ENCODE measurements at regions not wholly inside any gene's neighbourhood (a gene's known extent, or its start where the extent isn't known, plus 50 kb on each side); places are given as distances from the start of the nearest gene placed in this dataset.

GRCh38 chr13:80069374-80069773, 271.6 kb downstream of the SPRY2 start:
- H3K27ac ChIP-seq (ENCODE audit: insufficient read depth, low read length): no peak overlapping the region
- ChIA-PET POLR2A (ENCODE audit: unreplicated experiment) (no interaction called here), CTCF (interaction anchor here (0.5 to 0.6 kb wide), 2 partner anchors 396 to 587 kb away, joined by 3 read pairs; no protein-coding TSS in a partner anchor)
- WGBS, 2 experiments (ENCODE audit: extremely low coverage in 2 of 2, insufficient read length in 1 of 2): no CpG with 5 or more reads among the region's 3 CpGs
- H2BK5ac ChIP-seq (ENCODE audit: low read depth, low read length, poor library complexity, severe bottlenecking): no peak overlapping the region
- H4K5ac ChIP-seq (ENCODE audit: low read depth, low read length): no peak overlapping the region
- H4K8ac ChIP-seq (ENCODE audit: low read depth in 2 of 2, low read length in 2 of 2): no peak overlapping the region
- H3K9ac ChIP-seq (ENCODE audit: low read depth, low read length): no peak overlapping the region
- no peaks in the 10 kb centered on the region for H4K20me1 ChIP-seq (ENCODE audit: insufficient read depth, low read length)
- no peaks in the 10 kb centered on the region for H3K9me1 ChIP-seq (ENCODE audit: insufficient read depth, low read length)
- no peaks in the 10 kb centered on the region for H3K4me1 ChIP-seq (ENCODE audit: control insufficient read depth, insufficient read depth, low read length)
- DNase-seq: no peak
- H3K23ac ChIP-seq (ENCODE audit: low read depth, low read length): no peak overlapping the region
- no peak overlapping the region for H4K91ac ChIP-seq (ENCODE audit: insufficient read depth, low read depth, low read length)
- no peak overlapping the region for H2AK9ac ChIP-seq (replicated peaks; ENCODE audit: low read depth, low read length, poor library complexity)
- no peak overlapping the region for H2BK15ac ChIP-seq (ENCODE audit: low read depth, low read length)
- no peak for TF ChIP-seq BHLHE40 (IDR thresholded peaks at IDR 0.05; ENCODE audit: low read depth, low read length)
- no peak for TF ChIP-seq USF2 (IDR thresholded peaks at IDR 0.05; ENCODE audit: low read depth, low read length)
- TF ChIP-seq MAFK (IDR thresholded peaks at IDR 0.05; ENCODE audit: low read depth, low read length): no peak
- no peak for TF ChIP-seq SMC3 (IDR thresholded peaks at IDR 0.05; ENCODE audit: low read depth, low read length)
- no peak for TF ChIP-seq CHD1 (IDR thresholded peaks at IDR 0.05; ENCODE audit: low read depth, low read length)
- TF ChIP-seq CTCF (conservative IDR thresholded peaks at IDR 0.05; ENCODE audit: low read depth, low read length): no peak
- TF ChIP-seq FOS (IDR thresholded peaks at IDR 0.05; ENCODE audit: low read depth, low read length): no peak
- no peak for TF ChIP-seq RFX5 (IDR thresholded peaks at IDR 0.05; ENCODE audit: low read depth, low read length)
- no peak for TF ChIP-seq POLR2A (IDR thresholded peaks at IDR 0.05; ENCODE audit: low read depth, low read length)
- no peak for TF ChIP-seq RCOR1 (IDR thresholded peaks at IDR 0.05; ENCODE audit: insufficient replicate concordance, low read length)
- TF ChIP-seq, protein P1, sequence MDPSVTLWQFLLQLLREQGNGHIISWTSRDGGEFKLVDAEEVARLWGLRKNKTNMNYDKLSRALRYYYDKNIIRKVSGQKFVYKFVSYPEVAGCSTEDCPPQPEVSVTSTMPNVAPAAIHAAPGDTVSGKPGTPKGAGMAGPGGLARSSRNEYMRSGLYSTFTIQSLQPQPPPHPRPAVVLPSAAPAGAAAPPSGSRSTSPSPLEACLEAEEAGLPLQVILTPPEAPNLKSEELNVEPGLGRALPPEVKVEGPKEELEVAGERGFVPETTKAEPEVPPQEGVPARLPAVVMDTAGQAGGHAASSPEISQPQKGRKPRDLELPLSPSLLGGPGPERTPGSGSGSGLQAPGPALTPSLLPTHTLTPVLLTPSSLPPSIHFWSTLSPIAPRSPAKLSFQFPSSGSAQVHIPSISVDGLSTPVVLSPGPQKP (IDR thresholded peaks at IDR 0.05; ENCODE audit: borderline replicate concordance, low read depth, low read length): no peak
- TF ChIP-seq RAD21 (IDR thresholded peaks at IDR 0.05; ENCODE audit: low read length): no peak
- TF ChIP-seq CEBPB (IDR thresholded peaks at IDR 0.05; ENCODE audit: low read depth, low read length): no peak
- no peak for TF ChIP-seq MAZ (IDR thresholded peaks at IDR 0.05; ENCODE audit: borderline replicate concordance, low read depth, low read length)
- no peak for TF ChIP-seq NFE2L2 (IDR thresholded peaks at IDR 0.05; ENCODE audit: low read depth, low read length)
- TF ChIP-seq MXI1 (IDR thresholded peaks at IDR 0.05; ENCODE audit: borderline replicate concordance, low read depth, low read length): no peak
- H3K4me3 ChIP-seq (ENCODE audit: insufficient read depth, low read depth, low read length): no peak overlapping the region
- BruUV-seq (replicated peaks): no TSS peak
- no peaks in the 10 kb centered on the region for H3K79me1 ChIP-seq (ENCODE audit: low read depth in 1 of 2, low read length in 2 of 2)
- no peak overlapping the region for H3K4ac ChIP-seq (ENCODE audit: low read depth, low read length)
- dilution Hi-C loops (cut with HindIII; ENCODE audit: low sequenced_read_pairs, unreplicated experiment) (no loop called here), in situ Hi-C loops (cut with MboI; ENCODE audit: low sequenced_read_pairs) (no loop called here), intact Hi-C loops (cut with micrococcal nuclease) (no loop called here)
- no peak for ATAC-seq (ENCODE audit: low read depth)
- no peak overlapping the region for H2AFZ ChIP-seq (replicated peaks; ENCODE audit: low read length, poor library complexity)
- no peak overlapping the region for H2BK120ac ChIP-seq (ENCODE audit: low read depth, low read length)
- no peak overlapping the region for H3K14ac ChIP-seq (replicated peaks; ENCODE audit: low read depth, low read length)
- H3K9me3 ChIP-seq (ENCODE audit: control insufficient read depth, insufficient read depth, low read length): no peaks in the 10 kb centered on the region
- H3K27me3 ChIP-seq (ENCODE audit: control insufficient read depth, insufficient read depth, low read length): no peaks in the 10 kb centered on the region
- H3K56ac ChIP-seq (ENCODE audit: extremely low read depth, insufficient read depth, low read length): no peak overlapping the region
- H2AK5ac ChIP-seq (ENCODE audit: low read depth, low read length): no peak overlapping the region
- no peaks in the 10 kb centered on the region for H3K36me3 ChIP-seq (ENCODE audit: control insufficient read depth, insufficient read depth, low read length)
- H3K4me2 ChIP-seq (ENCODE audit: low read depth, low read length): no peak overlapping the region
- no peak overlapping the region for H3K18ac ChIP-seq (ENCODE audit: low read depth, low read length)
- no peak overlapping the region for H2BK20ac ChIP-seq (ENCODE audit: low read depth, low read length)

Measured in IMR-90 (cell line).